Prostate gland (tissue), 2 donors: ENCODE measurements at regions not wholly inside any gene's neighbourhood (a gene's known extent, or its start where the extent isn't known, plus 50 kb on each side); places are given as distances from the start of the nearest gene placed in this dataset.

Experiments
- CTCF ChIP-seq, 4 experiments: fragments of 200-600 bp in 2 of 4; fragments of 450-650 bp in 2 of 4; sonication (generic) in 2 of 4; IDR thresholded peaks; 1 replicate in 3 of 4; 2 replicates in 1 of 4; pipeline ENCODE4 v1.5.1; 2016 to 2019; ENCODE audit warnings: antibody characterized with exemption in 4 of 4, mild to moderate bottlenecking in 2 of 4, moderate library complexity in 2 of 4
- POLR2A ChIP-seq: fragments of 450-650 bp; IDR thresholded peaks from one replicate; pipeline ENCODE4 v1.6.1; 2016; ENCODE audit warnings: antibody characterized with exemption, mild to moderate bottlenecking

DNA sequence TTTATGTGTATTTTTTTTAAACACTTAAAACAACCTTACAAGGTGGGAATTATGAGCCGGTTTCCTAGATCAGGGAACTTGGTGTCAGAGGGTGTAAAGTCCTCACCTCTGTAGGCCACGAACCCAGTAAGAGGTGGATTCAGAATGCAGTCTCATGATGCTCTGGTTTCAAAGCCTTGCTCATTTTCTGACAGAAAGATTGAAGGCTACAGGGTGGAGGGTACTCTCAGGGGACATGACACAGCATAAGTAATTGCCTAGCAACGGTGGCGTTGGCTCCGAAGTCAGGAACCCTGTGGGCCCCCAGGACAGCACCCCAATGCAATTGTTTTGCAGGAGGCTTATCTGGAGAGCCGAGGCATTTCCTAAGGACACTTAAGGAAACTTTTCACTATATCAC is 794.7 kb downstream of the EFNB2 start:
- TF ChIP-seq POLR2A = no peak
- no peak for TF ChIP-seq CTCF (IDR thresholded peaks at IDR 0.05)
